A673 (cell line): ENCODE measurements at regions not wholly inside any gene's neighbourhood (a gene's known extent, or its start where the extent isn't known, plus 50 kb on each side); places are given as distances from the start of the nearest gene placed in this dataset.

ENCODE experiments used
- CTCF ChIP-seq: fragments of 300-800, 200-600 bp; sonication (generic); conservative IDR thresholded peaks from 2 replicates; pipeline ENCODE4 v1.5.1; 2017; ENCODE audit warnings: low read depth, mild to moderate bottlenecking, antibody characterized with exemption, low read length, moderate library complexity, mixed read lengths
- EZH2 ChIP-seq: fragments of 200-600 bp; sonication (generic); IDR thresholded peaks from 2 replicates; pipeline ENCODE4 v1.6.1; 2017; ENCODE audit warnings: borderline replicate concordance, low read depth, mild to moderate bottlenecking, mixed read lengths, antibody characterized with exemption, low read length; ENCODE audit not compliant: poor library complexity, severe bottlenecking

- TF ChIP-seq CTCF (no peak), EZH2 (no peak)
Observed at GRCh38 chr3:97417-98258, 98.9 kb upstream of the CHL1 start.
